HEK293 (cell line): ENCODE measurements at regions not wholly inside any gene's neighbourhood (a gene's known extent, or its start where the extent isn't known, plus 50 kb on each side); places are given as distances from the start of the nearest gene placed in this dataset.

Source experiments
- CTCF ChIP-seq: fragments of 450-650 bp; formaldehyde crosslinking; IDR thresholded peaks from 2 replicates; pipeline ENCODE4 v1.5.1; 2016; ENCODE audit warnings: missing biosample characterization, missing genetic modification characterization
- ELK4 ChIP-seq: IDR thresholded peaks from 2 replicates; pipeline ENCODE4 v1.6.1; 2011; ENCODE audit warnings: mild to moderate bottlenecking, low read depth, low read length, borderline replicate concordance
- MZF1 ChIP-seq: fragments of 450-650 bp; formaldehyde crosslinking; IDR thresholded peaks from 2 replicates; pipeline ENCODE4 v1.5.1; 2017; ENCODE audit warnings: missing biosample characterization, missing genetic modification characterization, borderline replicate concordance
- PBX3 ChIP-seq: sonication (generic); formaldehyde crosslinking; IDR thresholded peaks from 2 replicates; pipeline ENCODE4 v1.8.1; 2022; ENCODE audit warnings: mild to moderate bottlenecking, moderate library complexity, missing genetic modification reagents
- PRDM4 ChIP-seq: fragments of 450-650 bp; formaldehyde crosslinking; IDR thresholded peaks from 2 replicates; pipeline ENCODE4 v1.5.1; 2017; ENCODE audit warnings: missing biosample characterization, missing genetic modification characterization
- TCF7L2 ChIP-seq: IDR thresholded peaks from 2 replicates; pipeline ENCODE4 v1.6.1; 2011; ENCODE audit warnings: low read depth, mild to moderate bottlenecking, inconsistent platforms, low read length, moderate library complexity, borderline replicate concordance
- ZBTB49 ChIP-seq: fragments of 450-650 bp; formaldehyde crosslinking; IDR thresholded peaks from 2 replicates; pipeline ENCODE4 v1.5.1; 2016; ENCODE audit warnings: missing biosample characterization, missing genetic modification characterization, low read depth
- ZNF169 ChIP-seq: fragments of 450-650 bp; formaldehyde crosslinking; IDR thresholded peaks from 2 replicates; pipeline ENCODE4 v1.5.1; 2016; ENCODE audit warnings: missing biosample characterization, missing genetic modification characterization
- ZNF18 ChIP-seq: fragments of 450-650 bp; formaldehyde crosslinking; IDR thresholded peaks from 2 replicates; pipeline ENCODE4 v1.5.1; 2016; ENCODE audit warnings: missing biosample characterization, missing genetic modification characterization
- ZNF2 ChIP-seq: fragments of 450-650 bp; formaldehyde crosslinking; IDR thresholded peaks from 2 replicates; pipeline ENCODE4 v1.5.1; 2016; ENCODE audit warnings: missing biosample characterization, missing genetic modification characterization
- ZNF404 ChIP-seq: fragments of 450-650 bp; formaldehyde crosslinking; IDR thresholded peaks from 2 replicates; pipeline ENCODE4 v1.5.1; 2017; ENCODE audit warnings: missing biosample characterization, missing genetic modification characterization
- ZNF639 ChIP-seq: fragments of 450-650 bp; formaldehyde crosslinking; IDR thresholded peaks from 2 replicates; pipeline ENCODE4 v1.5.1; 2016; ENCODE audit warnings: missing biosample characterization, missing genetic modification characterization

- no peak for TF ChIP-seq CTCF (tag by site-specific recombination)
- TF ChIP-seq ZNF639 (tag by site-specific recombination): no peak
- no peak for TF ChIP-seq ZNF404 (tag by site-specific recombination)
- no peak for TF ChIP-seq PBX3 (CRISPR knock-in tag)
- no peak for TF ChIP-seq TCF7L2
- TF ChIP-seq ZNF169: no peak
- TF ChIP-seq ZBTB49 (tag by site-specific recombination): no peak
- no peak for TF ChIP-seq PRDM4 (tag by site-specific recombination)
- TF ChIP-seq ELK4: no peak
- no peak for TF ChIP-seq ZNF2
- no peak for TF ChIP-seq MZF1 (tag by site-specific recombination)
- no peak for TF ChIP-seq ZNF18 (tag by site-specific recombination)
Measured at GRCh38 chr20:22866812-22867341, 168.2 kb upstream of the SSTR4 start.
